Activated CD4-positive, alpha-beta T cell treated with anti-CD3 and anti-CD28 coated beads, Interleukin-2, amount 10 ng/mL, durations not matched to agents 7 days and 5 days (primary cell): ENCODE measurements at regions not wholly inside any gene's neighbourhood (a gene's known extent, or its start where the extent isn't known, plus 50 kb on each side); places are given as distances from the start of the nearest gene placed in this dataset.

ENCODE experiments used
- CTCF ChIA-PET: fragments of 350-600 bp; sonication (Branson Sonifier 250); formaldehyde crosslinking; loops from one replicate; lab custom pipeline; 2021; ENCODE audit warnings: antibody characterized with exemption; lab: Charles Lee
- POLR2A ChIA-PET: fragments of 350-600 bp; sonication (Branson Sonifier 250); formaldehyde crosslinking; loops from one replicate; lab custom pipeline; 2021; ENCODE audit warnings: antibody characterized with exemption; lab: Charles Lee
- DNase-seq: peaks from one replicate; pipeline ENCODE4 v3.0.0-alpha.2; 2020
- H3K27ac Mint-ChIP-seq: one replicate; pipeline ENCODE4 v1.8.0; 2021; ENCODE audit warnings: mild to moderate bottlenecking, moderate library complexity, mixed read lengths
- H3K27me3 Mint-ChIP-seq: one replicate; pipeline ENCODE4 v1.8.0; 2021; ENCODE audit warnings: mixed read lengths
- H3K36me3 Mint-ChIP-seq: one replicate; pipeline ENCODE4 v1.8.0; 2021; ENCODE audit warnings: low read depth, mixed read lengths
- H3K4me1 Mint-ChIP-seq: one replicate; pipeline ENCODE4 v1.8.0; 2021; ENCODE audit warnings: mixed read lengths
- H3K4me3 Mint-ChIP-seq: one replicate; pipeline ENCODE4 v1.8.0; 2021; ENCODE audit warnings: mild to moderate bottlenecking, moderate library complexity, mixed read lengths
- H3K9me3 Mint-ChIP-seq: one replicate; pipeline ENCODE4 v1.8.0; 2021; ENCODE audit warnings: mixed read lengths

DNA sequence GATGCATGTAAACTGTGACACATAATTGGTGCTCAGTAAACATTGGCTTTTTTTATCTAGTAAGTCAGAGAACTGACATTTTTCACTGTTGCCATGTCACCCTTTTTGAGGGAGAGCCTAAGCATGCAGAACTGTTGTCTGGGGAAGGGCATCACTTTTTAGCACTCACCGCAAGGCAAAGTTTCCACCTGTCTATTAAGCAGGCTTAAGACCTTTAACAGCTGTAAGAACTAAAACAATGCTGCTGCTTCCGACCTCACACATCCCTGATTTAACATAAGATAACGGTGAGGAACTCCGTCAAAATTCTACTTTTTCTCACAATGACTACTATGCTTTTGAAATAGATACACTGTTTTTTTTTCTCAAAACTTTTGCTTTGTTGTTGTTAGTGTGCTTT lies 554.8 kb downstream of the NUF2 start:
- Mint-ChIP-seq H3K27me3 (no peaks in the 10 kb centered on the region), H3K4me1 (no peaks in the 10 kb centered on the region), H3K27ac (no peak overlapping the region), H3K9me3 (peaks cover 7% of the 10 kb centered on the region), H3K4me3 (no peak overlapping the region), H3K36me3 (no peaks in the 10 kb centered on the region)
- POLR2A ChIA-PET: no interaction called here
- DNase-seq: no peak
- CTCF ChIA-PET: no interaction called here

DNA sequence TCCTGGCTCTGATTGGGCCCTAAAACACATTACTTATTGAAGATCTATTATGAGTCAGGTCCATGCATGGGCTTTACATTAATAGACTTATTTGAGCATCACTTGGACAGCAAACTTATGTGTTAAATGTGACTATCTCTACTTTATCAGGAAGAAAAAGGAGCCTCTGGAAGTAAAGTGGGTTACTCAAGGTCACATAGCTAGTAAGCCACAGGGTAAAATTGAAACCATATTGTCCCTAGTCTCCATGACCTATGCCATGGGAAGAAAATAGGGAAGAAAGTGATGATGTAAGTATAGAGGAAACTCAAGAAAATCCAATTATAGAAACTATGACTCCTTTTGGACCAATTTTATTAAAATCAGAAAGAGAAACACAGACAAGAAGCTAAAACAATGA lies 555.3 kb downstream of the NUF2 start:
- H3K4me1 Mint-ChIP-seq: no peaks in the 10 kb centered on the region
- CTCF ChIA-PET: no interaction called here
- H3K9me3 Mint-ChIP-seq: peaks cover 7% of the 10 kb centered on the region

DNA sequence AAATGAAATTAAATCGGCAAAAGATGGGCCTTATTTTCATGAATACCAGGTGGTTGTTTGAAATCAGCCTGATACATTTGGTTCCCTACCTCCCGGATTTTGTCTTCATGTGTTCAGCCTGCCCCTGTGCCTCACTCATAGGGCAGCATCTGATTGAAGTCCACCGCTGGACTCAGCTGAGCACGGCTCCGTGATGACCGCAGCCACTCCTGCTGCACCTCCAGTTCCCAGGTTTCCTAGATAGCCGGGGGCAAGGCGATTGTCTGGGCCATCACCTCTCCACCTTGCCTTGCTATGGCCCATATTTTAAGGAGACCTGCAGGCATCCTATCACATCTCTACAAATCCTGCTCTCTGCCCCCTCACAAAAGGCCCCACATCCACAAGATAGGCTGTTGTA lies 563.8 kb downstream of the NUF2 start:
- Mint-ChIP-seq H3K36me3 (no peaks in the 10 kb centered on the region), H3K4me1 (no peaks in the 10 kb centered on the region), H3K27ac (no peak overlapping the region), H3K27me3 (no peaks in the 10 kb centered on the region), H3K4me3 (no peak overlapping the region), H3K9me3 (no peaks in the 10 kb centered on the region)
- ChIA-PET CTCF (no interaction called here), POLR2A (no interaction called here)
- DNase-seq: no peak

More for the DNA sequence above, 555.3 kb downstream of the NUF2 start:
- DNase-seq: no peak
- POLR2A ChIA-PET: no interaction called here
- H3K27ac Mint-ChIP-seq: no peak overlapping the region
- H3K4me3 Mint-ChIP-seq: no peak overlapping the region
- no peaks in the 10 kb centered on the region for H3K36me3 Mint-ChIP-seq
- no peaks in the 10 kb centered on the region for H3K27me3 Mint-ChIP-seq

DNA sequence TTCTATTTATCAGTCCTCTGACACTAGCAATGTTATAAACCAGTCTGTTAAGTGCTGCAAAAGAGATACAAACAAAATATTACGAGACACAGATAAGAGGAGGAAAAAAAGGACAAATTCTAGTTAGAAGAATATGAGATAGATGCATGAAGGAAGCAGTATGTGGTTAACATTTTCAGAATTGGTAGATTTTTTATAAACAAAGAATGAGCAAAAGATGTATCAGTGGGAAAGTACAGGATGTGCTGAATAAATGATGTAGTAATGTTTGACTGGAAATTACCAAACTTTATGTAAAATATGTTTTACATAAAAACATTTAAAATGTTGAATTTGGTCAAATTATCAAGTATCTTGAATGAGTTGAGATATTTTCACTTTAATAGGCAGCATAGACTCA lies 574.2 kb downstream of the NUF2 start:
- DNase-seq: no peak
- POLR2A ChIA-PET: no interaction called here
- Mint-ChIP-seq H3K36me3 (no peaks in the 10 kb centered on the region), H3K4me3 (no peak overlapping the region), H3K27me3 (no peaks in the 10 kb centered on the region), H3K27ac (no peak overlapping the region), H3K4me1 (no peaks in the 10 kb centered on the region), H3K9me3 (no peaks in the 10 kb centered on the region)
- CTCF ChIA-PET: no interaction called here

DNA sequence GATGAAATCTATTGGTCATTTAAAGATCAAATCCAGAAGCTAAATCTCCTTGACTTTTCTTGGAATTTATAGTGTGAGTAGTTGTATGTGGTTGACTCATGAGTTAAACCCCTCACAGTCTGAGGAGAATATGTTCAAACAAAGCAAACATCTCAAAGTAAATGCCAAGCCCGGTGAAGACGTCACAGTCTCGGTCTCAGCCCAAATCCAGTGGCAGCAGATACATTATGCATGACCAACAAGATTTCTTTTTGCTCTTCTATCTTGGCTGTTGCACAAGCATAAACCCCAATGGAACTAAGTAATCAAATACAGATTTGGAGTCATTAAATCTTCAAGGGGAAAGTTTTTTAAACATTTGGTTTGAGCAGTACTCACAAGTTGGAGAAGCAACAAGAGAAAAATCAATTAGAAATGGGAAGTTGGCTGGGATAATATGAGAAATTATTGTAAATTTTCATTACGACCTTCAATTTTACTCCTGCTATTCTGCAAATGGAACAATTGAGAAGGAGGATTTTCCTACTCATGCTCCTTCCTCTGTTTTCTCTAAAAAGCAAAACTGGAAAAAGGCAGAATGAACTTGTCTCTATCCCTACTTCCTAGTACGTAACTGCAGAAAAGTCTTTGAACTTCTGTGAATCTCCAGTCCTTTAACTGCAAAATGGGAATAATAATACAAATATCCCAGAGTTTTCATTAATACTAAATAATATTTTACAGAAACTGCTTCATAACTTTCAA lies 575.8 kb downstream of the NUF2 start:
- Mint-ChIP-seq H3K27ac (no peak overlapping the region), H3K9me3 (no peaks in the 10 kb centered on the region), H3K4me3 (no peak overlapping the region), H3K27me3 (no peaks in the 10 kb centered on the region), H3K4me1 (no peaks in the 10 kb centered on the region), H3K36me3 (no peaks in the 10 kb centered on the region)
- DNase-seq: no peak
- POLR2A ChIA-PET: no interaction called here
- CTCF ChIA-PET: no interaction called here

DNA sequence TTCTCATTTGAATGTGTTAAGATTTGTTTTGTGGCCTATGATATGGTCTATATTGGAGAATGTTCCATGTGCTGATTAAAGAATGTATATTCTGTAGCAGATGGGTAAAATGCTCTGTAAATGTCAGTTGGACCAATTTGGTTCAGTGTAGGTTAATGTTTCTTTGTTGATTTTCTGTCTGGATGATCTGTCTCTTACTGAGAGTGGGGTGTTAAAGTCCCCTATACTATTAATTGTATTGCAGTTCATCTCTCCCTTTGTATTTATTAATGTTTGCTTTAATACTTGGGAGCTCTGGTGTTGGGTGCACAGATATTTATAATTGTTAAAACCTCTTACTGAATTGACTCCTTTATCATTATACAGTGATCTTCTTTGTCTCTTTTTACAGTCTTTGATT lies 584.5 kb downstream of the NUF2 start:
- no peaks in the 10 kb centered on the region for H3K27me3 Mint-ChIP-seq
- no peaks in the 10 kb centered on the region for H3K4me1 Mint-ChIP-seq
- H3K4me3 Mint-ChIP-seq: no peak overlapping the region
- H3K27ac Mint-ChIP-seq: no peak overlapping the region
- DNase-seq: no peak
- ChIA-PET POLR2A (no interaction called here), CTCF (no interaction called here)
- H3K36me3 Mint-ChIP-seq: no peaks in the 10 kb centered on the region
- peaks cover 5% of the 10 kb centered on the region for H3K9me3 Mint-ChIP-seq

DNA sequence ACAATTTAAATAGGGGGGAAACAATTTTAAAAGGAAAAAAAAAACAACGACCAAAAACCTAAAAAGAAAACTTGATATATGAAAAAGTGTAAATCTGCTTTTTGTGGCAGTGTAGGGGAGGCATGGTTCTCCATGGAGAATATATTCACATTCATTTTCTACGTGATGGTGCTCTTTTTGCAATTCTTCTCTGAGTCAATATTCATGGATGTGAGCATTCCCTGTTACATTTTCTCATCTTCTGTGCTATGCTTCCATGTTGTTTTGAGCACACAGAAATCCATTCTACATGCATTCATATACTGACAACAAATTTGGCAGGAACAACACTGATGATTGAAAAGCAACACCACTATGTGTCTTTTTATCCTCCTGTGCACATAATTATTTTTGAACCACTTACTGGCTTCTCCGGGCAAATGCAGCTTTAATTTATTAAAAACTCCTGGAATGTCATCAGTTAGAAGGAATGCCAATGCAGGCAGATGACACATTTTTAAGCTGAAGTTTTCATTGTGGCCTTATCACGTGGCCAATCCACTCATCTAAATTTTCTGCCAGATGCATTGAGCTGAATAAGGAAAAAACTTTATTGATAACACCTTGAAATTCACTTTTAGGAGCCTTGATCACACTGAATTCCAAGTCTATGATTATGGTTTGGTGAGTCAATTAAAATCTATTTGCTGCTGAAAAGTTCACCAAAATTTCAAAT lies 590.6 kb downstream of the NUF2 start:
- POLR2A ChIA-PET: no interaction called here
- H3K9me3 Mint-ChIP-seq: peaks cover 2% of the 10 kb centered on the region

DNA sequence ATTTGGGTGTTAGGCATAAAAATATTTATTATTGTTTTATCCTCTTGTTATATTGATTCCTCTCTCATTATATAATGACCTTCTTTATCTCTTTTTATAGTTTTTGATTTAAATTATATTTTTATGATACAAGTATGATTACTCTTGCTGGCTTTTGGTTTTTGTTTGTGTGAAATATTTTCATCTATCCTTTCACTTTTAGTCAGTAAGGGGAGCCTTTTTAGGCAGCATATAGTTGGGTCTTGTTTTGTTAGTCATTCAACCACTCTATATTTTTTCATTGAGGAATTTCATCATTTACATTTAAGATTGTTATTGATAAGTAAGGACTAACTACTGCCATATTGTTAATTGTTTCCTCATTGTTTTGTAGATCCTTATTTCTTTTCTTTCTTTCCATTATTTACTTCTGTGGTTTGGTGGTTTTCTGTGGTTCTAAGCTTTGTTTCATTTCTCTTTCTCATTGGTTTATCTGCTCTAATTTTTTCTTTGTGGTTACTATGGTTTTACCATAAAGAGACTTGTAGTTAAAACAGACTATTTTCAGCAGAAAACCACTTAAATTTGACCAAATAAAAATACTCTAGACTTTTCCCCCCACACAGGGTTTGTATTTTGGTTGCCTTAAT lies 593.1 kb downstream of the NUF2 start:
- H3K9me3 Mint-ChIP-seq: no peaks in the 10 kb centered on the region
- ChIA-PET POLR2A (no interaction called here), CTCF (no interaction called here)
- no peaks in the 10 kb centered on the region for H3K4me1 Mint-ChIP-seq
- H3K4me3 Mint-ChIP-seq: no peak overlapping the region
- no peak overlapping the region for H3K27ac Mint-ChIP-seq
- DNase-seq: no peak
- H3K27me3 Mint-ChIP-seq: no peaks in the 10 kb centered on the region
- no peaks in the 10 kb centered on the region for H3K36me3 Mint-ChIP-seq

More for the DNA sequence above, 590.6 kb downstream of the NUF2 start:
- no peaks in the 10 kb centered on the region for H3K27me3 Mint-ChIP-seq
- DNase-seq: no peak
- H3K4me3 Mint-ChIP-seq: no peak overlapping the region
- no peak overlapping the region for H3K27ac Mint-ChIP-seq
- no peaks in the 10 kb centered on the region for H3K4me1 Mint-ChIP-seq
- H3K36me3 Mint-ChIP-seq: no peaks in the 10 kb centered on the region
- CTCF ChIA-PET: no interaction called here

DNA sequence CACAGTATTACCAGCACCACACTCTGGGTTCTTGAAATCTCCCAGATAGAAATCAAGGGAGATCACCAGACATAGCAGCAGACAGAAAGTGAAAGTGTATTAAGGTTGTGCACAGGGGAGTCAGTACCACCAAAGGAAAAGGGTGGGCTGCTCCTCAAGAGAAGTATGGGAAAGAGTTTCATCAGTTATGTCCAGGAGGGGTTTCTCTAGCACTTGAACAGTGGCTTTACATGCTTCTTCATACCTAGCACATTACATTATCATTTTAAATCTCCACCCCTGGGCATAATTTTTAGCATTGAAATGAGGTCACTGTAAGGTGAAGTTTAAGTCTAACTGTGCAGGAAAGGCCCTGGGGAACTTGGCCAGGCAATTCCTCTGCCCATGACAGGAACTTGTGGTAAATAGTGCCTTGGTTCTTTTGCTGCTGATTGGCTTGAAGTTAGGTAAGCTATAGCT lies 601.0 kb downstream of the NUF2 start:
- POLR2A ChIA-PET: no interaction called here
- no peak for DNase-seq
- Mint-ChIP-seq H3K9me3 (no peaks in the 10 kb centered on the region), H3K36me3 (no peaks in the 10 kb centered on the region), H3K27me3 (no peaks in the 10 kb centered on the region), H3K4me1 (no peaks in the 10 kb centered on the region), H3K4me3 (no peak overlapping the region), H3K27ac (no peak overlapping the region)
- CTCF ChIA-PET: no interaction called here

DNA sequence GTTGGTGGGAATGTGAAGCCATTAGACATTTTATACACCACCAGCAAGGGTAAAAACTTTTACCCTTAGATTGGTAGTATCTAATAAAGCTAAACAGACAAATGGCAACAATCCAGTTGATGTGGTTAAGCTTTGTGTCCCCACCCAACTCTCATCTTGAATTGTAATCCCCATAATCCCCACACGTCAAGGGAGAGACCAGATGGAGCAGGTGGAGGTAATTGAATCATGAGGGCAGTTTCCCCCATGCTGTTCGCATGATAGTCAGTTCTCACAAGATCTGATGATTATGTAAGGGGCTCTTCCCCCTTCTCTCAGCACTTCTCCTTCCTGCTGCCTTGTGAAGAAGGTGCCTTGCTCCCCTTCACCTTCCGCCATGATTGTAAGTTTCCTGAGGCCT lies 602.3 kb downstream of the NUF2 start:
- Mint-ChIP-seq H3K27me3 (no peaks in the 10 kb centered on the region), H3K36me3 (no peaks in the 10 kb centered on the region), H3K27ac (no peak overlapping the region), H3K4me3 (no peak overlapping the region), H3K9me3 (no peaks in the 10 kb centered on the region), H3K4me1 (no peaks in the 10 kb centered on the region)
- DNase-seq: no peak
- POLR2A ChIA-PET: no interaction called here
- CTCF ChIA-PET: no interaction called here

DNA sequence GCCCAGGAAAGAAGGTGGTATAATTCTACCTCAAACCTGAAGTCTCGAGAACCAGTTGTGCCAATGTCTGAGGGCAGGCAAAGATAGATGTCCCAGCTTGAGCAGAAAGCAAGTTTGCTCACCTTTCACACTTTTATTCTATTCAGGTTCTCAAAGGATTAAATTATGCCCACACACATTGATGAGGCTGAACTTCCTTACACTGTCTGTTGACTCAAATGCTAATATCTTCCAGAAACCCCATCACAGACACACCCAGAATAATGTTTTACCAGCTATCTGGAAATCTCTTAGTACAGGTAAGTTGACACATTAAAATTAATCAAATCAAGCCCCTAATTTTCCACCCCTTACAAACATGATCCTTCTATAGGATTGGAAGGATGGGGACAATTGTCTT lies 605.7 kb downstream of the NUF2 start:
- Mint-ChIP-seq H3K36me3 (no peaks in the 10 kb centered on the region), H3K27ac (no peak overlapping the region), H3K9me3 (peaks cover 4% of the 10 kb centered on the region), H3K4me3 (no peak overlapping the region), H3K27me3 (no peaks in the 10 kb centered on the region), H3K4me1 (no peaks in the 10 kb centered on the region)
- ChIA-PET POLR2A (no interaction called here), CTCF (no interaction called here)
- DNase-seq: no peak

DNA sequence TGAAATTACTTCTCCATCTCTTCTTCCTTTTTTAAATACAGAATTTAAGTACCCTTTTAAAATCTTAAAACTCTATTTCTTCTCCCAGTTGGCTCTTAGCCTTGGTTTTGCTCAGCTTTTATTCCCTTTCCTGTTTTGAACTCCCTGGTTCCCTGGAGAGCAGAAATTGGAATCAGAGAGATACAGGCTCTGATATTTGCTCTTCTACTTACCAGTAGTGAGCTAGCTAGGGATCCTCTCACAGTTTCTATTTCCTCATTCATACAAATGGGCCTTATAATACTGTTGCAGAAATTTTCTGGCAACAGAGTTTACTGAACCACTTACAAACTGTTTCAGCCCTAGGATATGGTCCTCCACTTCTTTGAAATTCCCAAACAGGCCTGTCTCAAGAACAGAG lies 606.3 kb downstream of the NUF2 start:
- no peaks in the 10 kb centered on the region for H3K36me3 Mint-ChIP-seq
- H3K4me3 Mint-ChIP-seq: no peak overlapping the region
- peaks cover 4% of the 10 kb centered on the region for H3K9me3 Mint-ChIP-seq
- no peaks in the 10 kb centered on the region for H3K27me3 Mint-ChIP-seq
- DNase-seq: no peak
- no peak overlapping the region for H3K27ac Mint-ChIP-seq
- CTCF ChIA-PET: no interaction called here
- POLR2A ChIA-PET: no interaction called here
- no peaks in the 10 kb centered on the region for H3K4me1 Mint-ChIP-seq

DNA sequence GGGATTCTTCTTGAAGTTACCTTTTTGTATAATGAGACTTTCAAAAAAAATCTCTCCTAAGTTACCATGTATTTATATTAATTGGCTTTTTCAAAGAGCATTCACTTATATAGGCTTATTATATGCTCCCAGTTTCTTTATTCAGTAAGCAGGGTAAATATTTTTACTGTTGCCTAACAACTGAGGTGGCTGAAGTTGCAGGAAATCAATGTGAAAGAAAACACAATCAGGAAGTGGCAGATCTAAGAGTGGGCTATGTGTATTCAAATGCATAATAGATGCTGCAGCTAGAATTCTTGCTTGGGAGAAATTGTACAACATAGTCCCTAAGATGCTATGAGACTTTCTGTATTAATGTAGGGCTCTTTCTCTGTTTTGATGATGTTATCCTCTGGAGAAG lies 606.9 kb downstream of the NUF2 start:
- Mint-ChIP-seq H3K4me1 (no peaks in the 10 kb centered on the region), H3K36me3 (no peaks in the 10 kb centered on the region), H3K4me3 (no peak overlapping the region), H3K9me3 (peaks cover 4% of the 10 kb centered on the region), H3K27ac (no peak overlapping the region), H3K27me3 (no peaks in the 10 kb centered on the region)
- no peak for DNase-seq
- CTCF ChIA-PET: no interaction called here
- POLR2A ChIA-PET: no interaction called here
